HL-60 (cell line): ENCODE measurements at regions not wholly inside any gene's neighbourhood (a gene's known extent, or its start where the extent isn't known, plus 50 kb on each side); places are given as distances from the start of the nearest gene placed in this dataset.

Source experiments
- CTCF ChIP-seq: IDR thresholded peaks from one replicate; pipeline ENCODE4 v1.5.1; 2011; ENCODE audit warnings: low read length, control low read depth, inconsistent platforms; ENCODE audit not compliant: insufficient read depth
- POLR2AphosphoS5 ChIP-seq: IDR thresholded peaks from 2 replicates; pipeline ENCODE4 v1.6.1; 2012; ENCODE audit warnings: low read depth

GRCh38 chr20:11128721-11129120 lies 454.9 kb upstream of the JAG1 start:
- TF ChIP-seq CTCF (no peak), POLR2AphosphoS5 (no peak)
